ENCODE measurements at regions not wholly inside any gene's neighbourhood (a gene's known extent, or its start where the extent isn't known, plus 50 kb on each side); places are given as distances from the start of the nearest gene placed in this dataset.
"Not testable (repeated sequence)": the region's sequence is repeated elsewhere in the genome, so short reads cannot be mapped to it uniquely, and the experiment has no call there.

DNA sequence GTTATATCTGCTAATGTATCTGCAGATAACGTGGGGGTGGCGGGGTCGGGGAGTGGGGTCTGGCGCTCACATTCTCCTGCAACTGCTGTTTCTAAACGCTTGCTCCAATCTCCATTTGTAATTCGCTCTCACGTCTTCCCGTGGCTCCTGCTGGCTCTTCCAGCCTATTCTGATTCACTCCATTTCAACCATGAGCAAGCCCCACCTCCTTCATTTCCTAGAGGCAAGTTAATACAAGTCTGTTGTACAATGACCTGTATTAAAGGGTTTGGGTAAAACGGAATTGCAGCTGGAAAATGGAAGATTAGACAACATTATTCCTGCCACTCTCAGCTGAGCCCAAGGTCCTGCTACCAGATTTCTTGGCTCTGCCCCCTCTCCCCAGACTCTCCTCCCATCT lies 132.3 kb downstream of the CSNK2A3 start:
- no peak for DNase-seq (ENCODE audit: low read depth)

DNA sequence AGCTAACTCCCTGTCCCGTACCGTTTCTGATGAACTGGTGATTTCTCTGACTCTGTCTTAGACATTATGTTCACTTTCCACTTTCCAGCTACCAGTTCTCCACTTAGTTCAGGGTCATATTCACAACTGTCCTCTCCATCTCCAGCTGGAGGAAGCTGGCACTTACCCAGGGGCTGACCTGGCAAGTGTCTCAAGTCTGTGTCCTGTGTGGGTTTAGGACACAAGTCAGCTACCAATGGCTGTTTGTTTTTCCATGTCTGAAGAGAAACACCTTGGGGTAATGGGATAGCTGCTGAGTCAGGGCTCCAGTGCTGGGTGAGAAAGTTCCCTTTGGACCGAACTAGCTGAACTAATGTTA lies 134.4 kb downstream of the CSNK2A3 start:
- DNase-seq (ENCODE audit: low read depth): no peak

DNA sequence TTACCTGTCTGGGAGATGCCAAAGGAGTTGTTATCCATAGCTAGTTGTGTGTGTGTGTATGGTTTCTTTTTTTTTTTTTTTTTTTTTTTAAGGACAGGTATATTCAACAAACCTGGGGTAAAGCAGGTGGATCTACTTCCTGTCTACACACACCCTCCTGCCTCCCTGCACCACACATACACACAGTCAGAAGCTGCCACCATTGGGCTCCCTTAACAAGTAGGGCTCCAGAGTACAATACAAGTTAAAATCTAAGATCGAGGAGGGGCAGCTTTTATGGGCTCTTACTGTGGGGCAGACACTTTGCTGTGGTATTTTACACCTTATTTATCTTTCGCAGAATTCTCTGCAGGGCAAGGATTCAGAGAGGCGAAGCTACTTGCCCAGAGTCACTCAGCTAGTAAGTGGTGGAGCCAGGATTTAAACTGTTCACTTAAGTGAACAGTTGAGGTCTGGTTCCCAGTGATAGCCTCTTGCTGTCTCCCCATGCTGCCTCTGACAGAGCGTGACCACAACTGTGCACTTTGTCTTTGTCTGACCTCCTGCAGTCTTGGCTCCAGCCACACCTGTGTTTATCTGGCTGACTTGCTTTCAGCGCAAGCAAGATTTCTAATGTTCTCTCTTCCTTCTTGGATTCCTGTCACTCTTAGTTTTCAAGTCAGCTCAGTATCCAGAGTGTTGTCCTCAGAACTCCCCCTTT lies 135.0 kb downstream of the CSNK2A3 start:
- no peak for DNase-seq (ENCODE audit: low read depth)

DNA sequence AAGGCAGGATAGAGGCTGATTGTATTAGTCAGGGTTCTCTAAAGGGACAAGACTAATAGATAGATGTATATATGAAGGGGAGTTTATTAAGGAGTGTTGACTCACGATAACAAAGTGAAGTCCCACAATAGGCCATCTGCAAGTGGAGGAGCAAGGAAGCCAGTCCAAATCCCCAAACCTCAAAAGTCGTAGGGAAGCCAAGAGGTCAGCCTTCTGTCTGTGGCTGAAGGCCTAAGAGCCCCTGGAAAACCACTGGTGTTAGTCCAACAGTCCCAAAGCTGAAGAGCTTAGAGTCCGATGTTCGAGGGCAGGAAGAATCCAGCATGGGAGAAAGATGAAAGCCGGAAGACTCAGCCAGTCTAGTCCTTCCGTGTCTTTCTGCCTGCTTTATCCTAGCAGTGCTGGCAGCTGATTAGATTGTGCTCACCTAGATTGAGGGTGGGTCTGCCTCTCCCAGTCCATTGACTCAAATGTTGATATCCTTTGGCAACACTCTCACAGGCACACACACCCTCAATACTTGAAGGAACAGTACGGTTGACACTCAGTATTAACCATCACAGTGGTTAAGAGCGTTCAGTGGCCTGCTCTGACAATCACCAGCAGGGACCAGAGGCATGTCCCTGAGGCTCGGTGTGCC lies 135.6 kb downstream of the CSNK2A3 start:
- no peak for DNase-seq (ENCODE audit: low read depth)

DNA sequence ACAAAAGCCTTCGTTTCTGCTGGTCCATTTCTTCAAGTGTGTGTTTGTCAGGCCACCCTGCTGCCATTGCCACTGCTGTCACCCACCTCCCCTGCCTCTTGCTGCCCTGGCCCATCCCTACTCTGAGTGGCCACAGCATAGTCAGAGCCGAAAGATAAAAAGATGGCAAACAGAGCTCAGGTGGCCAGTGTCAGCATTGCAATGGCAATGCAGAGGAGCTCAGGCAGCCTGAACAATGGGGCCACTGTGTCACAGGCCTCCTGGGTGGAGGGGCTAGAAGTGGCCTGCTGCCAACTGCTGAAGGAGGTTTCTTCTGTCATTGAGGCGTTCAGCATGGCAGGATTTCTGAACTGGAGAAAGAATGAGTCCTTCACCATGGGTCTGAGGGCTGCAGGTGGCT lies 137.1 kb downstream of the CSNK2A3 start:
- no peak for DNase-seq (ENCODE audit: low read depth)

DNA sequence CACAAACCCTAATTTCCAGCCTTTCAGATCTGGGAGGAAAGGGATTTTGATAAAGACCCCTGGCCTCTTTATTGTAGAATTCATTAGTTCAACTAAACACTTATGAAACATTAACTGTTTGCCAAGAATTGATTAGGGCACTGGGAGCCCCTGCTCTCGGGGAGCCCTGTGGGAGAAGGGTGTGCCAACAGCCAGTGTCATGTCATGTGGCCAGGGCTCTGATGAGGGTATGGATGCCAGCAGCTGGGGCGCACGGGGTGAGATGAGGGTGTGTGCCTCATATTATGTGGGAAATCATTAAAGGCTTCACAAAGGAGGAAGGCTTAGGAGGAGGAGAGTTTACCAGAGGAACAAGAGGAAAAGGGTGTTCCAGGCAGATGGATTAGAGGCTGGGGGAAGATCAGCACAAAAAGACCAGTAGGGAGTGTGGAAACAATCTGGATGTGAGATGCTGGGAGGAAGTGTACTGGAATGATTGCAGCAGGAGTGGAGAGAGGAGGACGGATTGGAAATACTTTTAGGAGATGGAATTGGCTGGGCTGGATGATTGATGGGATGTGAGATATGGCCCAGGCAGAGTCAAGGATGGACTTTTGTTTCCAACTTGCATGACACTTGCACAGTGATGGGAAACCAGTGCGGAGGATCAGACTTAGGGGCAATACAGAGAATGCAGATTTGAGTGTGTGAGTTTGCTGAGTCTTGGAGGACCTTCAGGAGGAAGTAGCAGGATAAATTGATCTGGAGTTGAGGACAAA lies 137.8 kb downstream of the CSNK2A3 start:
- DNase-seq (ENCODE audit: low read depth): no peak

DNA sequence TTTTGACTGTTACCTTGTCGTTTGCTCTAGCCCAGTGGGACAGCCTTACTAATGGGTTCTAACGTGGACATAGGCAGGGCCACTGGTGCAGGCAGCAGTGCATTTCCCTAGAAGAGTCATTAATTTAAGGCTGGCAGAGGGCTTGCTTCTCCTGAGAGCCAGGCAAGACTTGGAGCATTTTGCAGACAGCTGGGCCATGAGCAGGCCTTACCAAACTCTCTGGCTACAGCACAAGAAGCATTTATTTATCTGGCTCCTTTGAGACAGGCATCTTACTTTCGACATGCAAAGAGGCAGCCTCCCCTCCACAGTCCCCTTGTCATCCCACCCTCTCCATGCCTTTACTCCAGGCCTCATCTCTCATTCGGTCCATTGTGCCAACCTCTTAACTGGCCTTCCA lies 139.9 kb downstream of the CSNK2A3 start:
- DNase-seq (ENCODE audit: low read depth): no peak

DNA sequence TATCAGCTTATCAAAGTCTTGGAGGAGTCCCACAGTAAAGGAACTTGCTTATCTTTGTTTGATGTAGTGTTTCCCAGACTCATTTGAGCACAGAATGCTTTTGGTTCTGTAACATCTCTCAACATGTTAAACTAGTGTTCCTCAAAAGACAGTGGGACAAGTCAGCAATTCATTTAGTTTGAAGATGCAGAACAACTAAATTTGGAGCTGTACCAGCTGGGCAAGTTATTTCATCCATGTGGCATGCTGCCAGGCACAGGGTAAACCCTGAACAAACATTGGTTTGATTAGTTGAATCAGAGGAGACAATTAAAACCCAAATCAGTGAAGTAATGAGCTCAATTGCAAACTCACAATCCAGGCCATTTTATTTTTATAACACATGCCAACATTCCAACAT lies 141.2 kb downstream of the CSNK2A3 start:
- no peak for DNase-seq (ENCODE audit: low read depth)

DNA sequence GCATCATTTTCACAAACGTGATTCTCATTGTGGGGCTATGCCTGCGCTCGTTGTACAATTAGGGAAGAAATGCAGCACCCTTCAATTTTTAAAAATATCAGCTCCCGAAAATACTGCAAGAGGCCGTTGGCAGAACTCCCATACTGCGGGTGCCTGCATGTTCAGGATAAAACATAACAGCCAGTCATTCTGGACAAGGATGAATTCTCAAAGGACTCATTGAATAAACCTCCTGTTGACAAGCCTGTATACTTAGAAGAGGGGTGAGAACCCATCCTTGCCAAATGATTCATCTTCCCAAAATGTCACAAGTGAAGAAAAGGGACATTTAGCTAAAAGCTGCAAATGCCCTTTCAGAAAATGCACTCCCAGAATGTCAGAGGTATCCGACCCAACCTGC lies 141.9 kb downstream of the CSNK2A3 start:
- DNase-seq (ENCODE audit: low read depth): no peak

DNA sequence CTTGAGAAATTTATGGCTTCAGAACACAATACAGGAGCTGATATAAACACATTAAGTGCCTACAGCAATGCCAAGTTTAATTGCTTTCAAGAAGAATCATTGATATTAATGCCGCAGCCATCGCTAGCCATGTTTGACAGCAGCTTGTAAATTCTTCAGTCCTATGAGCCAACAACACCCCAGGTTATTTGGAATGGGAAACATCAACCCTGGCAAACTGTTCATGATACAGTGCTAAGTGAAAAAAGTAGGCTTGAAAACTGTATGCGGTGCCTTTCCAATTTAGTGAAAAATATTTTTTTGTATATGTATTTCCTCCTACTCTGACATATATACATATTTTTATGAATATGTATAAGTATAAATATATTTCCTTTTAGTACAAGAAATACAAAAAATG lies 142.6 kb downstream of the CSNK2A3 start:
- DNase-seq (ENCODE audit: low read depth): no peak

DNA sequence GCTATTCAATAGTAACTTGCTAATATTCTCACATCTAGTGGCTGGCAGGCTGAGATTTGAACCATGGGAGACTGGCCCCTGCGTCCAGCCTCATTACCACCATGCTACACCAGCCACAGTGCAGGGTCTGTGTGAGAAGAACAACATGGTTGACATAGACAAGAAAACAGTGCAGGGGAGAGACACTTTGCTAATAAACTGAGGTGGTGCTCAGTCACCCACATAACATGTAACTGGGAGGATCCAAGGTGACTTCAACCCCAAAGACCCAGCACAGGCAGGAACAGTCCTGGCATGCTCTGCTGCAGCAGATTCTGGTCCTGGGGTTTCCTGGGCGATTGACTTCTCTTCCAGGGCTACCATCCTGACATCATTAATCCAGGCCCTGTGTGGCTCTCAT lies 143.1 kb downstream of the CSNK2A3 start:
- no peak for DNase-seq (ENCODE audit: low read depth)

DNA sequence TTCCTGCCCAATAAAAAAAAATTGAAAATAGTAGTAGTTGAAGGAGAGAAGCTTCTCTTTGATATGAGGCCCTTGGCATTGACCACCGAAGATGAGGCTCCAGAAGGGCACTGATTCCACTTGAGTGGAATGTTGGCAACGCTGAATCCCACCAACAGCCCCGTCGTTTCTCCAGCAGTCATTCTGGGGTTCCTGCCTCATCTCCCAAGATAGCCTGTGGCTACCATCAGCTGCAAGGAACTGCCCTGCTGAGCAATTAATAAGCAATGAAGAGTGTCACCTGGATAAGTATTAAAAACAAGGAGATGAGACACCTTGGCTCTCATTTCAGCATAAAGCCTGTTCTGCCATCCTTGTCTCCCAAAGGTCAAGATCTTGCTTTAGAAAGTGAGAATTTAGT lies 144.1 kb downstream of the CSNK2A3 start:
- no peak for DNase-seq (ENCODE audit: low read depth)

DNA sequence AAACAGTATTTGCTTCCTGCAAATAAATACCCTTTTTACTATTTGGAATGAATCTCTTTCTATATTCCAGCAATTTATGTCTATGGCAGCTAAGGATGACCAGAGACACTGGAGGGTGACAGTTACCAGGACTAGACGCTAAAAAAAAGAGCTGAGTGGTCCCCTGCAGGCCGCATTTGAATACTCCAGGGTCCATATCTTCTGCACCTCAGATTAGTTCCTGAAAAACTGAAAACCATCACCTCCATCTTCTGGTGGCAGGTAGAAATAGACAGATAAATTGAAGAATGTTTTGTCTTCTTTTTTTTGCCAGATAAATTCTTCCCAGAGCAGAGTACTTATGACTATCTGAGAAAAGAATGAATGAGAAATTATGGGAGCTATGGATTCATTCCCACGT lies 145.6 kb downstream of the CSNK2A3 start:
- DNase-seq (ENCODE audit: low read depth): no peak

DNA sequence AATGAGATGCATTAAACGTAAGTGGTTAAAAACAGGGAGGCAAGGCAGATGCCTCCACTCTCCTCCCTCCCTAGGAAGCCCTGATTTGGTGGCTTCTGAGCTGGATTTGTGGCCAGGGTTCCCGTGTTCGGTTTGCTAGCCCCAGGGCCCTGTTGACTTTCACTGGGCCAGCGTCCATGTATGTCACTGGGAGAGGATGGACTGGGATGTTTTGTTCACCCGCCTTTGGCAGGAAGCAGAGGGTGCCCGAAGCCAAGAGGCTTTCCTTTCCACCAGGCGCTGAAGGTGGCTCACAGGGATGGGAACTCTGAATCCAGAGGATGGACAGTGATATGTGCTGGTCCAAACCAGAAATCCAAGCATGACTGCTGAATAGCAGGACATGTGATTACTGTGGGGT lies 146.6 kb downstream of the CSNK2A3 start:
- DNase-seq (ENCODE audit: low read depth): no peak

DNA sequence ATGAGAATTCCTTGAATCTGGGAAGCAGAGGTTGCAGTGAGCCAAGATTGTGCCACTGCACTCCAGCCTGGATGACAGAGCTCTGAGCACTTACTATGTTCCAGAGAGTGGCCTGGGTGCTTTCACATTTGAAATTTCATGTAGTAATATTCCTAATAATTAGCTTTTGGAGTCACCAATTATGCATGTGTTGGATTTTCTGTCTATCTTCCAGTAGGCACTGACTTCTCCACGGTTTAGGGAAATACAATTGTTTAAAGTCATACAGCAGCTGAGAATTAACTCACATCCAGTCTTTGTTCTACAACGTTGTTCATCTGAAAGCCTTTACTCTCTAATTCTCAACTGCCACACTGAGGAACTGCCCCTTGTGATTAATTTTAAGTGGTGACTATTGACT lies 150.2 kb downstream of the CSNK2A3 start:
- DNase-seq (ENCODE audit: low read depth): no peak

DNA sequence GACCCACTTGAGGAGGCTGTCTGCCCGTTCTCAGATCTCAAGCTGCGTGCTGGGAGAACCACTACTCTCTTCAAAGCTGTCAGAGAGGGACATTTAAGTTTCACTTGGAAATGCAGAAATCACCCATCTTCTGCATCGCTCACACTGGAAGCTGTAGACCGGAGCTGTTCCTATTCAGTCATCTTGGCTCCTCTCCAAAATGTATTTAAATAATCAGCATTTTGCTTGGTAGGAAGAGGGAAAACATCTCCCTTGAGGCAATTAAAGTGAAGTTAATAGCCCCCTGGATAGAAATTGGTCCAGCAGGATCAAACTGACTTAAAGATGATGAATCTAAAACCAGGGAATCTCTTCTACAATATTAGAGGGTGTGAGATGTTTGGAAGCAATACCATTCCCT lies 151.7 kb downstream of the CSNK2A3 start:
- DNase-seq (ENCODE audit: low read depth): not testable (repeated sequence)

DNA sequence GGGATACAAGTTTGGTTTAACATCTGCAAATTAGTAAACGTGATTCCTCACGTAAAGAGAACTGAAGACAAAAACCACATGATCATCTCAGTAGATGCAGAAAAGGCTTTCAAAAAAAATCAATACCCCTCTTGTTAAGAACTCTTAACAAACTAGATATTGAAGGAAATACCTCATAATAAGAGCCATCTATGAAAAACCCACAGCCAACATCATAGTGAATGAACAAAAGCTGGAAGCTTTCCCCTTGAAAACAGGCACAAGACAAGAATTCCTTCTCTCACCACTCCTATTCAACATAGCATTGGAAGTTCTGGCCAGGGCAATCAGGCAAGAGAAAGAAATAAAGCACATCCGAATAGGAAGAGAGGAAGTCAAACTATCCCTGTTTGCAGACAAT lies 160.5 kb downstream of the CSNK2A3 start:
- no peak for DNase-seq (ENCODE audit: low read depth)

DNA sequence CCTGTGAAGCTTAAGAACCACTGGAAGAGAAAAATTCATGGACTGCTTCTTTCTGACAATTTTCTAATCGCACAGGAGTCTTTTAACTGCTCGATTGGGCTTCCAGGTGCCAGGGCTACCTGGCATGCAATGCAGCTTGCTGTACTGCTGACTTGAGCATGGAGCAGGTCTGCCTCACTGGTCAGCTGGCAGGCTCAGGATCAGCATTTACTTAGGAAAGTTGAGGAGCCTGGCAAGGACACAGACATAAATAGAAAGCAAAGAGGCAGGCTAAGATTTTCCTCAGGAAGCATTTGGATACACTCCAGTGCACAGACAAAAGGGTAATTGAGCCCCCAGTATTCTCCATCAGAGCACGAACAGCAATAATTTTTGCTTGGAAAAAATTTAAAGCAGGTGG lies 163.5 kb downstream of the CSNK2A3 start:
- no peak for DNase-seq (ENCODE audit: low read depth)

DNA sequence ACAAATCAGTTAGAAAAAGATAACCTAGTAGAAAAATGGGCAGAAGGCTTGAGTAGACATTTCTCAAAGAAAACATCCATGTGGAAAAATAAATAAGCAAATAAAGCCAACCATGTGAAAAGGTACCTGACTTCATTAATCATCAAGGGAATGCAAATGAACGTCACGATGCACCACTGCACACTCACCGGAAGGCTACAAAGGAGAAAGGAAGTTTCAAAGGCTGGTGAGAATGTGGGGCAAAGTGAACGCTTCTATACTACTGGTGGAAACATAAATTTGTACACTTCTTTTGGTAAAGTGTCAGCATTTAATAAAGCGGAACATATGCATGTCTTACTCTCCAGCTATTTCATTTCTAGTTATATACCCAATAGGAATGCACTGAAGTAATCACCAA lies 166.8 kb downstream of the CSNK2A3 start:
- DNase-seq (ENCODE audit: low read depth): no peak

DNA sequence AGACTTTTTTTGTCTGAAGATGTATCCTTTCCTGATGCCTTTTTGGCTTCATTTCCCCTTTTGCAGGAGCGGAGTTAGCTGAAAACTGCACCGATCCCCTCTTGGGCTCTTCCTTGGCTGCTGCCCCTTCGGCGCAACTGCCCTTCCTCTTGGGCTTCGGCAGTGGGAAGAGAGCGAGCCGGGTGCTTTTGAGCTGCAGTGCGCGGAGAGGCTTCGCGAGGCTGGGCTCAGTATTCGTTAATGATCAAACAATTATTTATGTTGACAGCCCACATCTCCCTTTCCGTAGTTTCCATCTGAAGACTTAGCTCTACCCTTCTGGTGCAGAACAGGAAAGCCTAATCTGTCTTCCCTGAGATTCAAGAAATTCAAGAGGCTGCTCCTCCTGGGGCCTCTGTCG lies 170.8 kb downstream of the CSNK2A3 start:
- DNase-seq (ENCODE audit: low read depth): no peak

DNA sequence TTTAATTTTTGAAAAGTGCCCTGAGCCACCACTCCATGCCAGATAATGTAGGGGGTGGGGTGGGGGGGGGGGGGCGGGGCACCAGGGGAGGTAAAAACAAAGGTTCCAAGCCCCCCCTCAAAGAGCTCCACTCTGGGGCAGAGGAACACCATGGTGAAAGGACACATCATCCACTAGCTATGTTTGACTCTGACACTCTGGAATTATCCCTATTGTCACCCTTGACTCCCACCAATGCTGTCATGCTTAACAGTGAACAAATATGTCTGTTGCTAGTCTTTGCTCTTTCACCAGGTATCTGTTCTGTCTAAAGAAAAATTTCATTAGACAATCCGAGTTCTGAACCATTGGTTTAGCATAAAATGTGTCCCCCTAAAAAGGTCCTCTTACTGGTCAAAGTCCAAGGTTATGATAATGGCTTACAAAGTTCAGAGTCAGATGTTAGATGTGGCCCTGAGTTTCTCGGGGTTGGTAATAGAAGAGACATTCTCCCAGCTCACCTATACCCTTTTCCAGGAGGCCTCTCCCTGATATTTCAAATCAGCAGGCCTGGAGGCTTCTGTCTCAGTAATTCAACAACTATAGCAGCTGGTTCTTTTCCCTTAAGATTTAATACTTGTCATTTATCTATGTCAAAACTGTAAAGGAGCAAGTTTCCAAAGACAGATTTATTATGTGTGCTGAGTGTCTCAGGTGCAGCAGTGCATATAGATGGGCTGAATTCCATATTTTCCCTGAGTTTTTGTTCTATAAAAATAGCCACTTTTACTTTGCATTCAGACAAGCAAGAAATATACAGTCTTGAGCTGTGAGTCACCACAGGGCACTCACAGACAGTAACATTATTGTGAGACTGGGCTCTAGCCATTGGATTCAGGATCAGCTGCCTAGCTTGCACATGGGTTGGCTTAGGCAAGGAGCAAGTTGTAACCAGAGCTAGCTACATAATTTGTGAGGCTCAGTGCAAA lies 174.1 kb downstream of the CSNK2A3 start:
- no peak for DNase-seq (ENCODE audit: low read depth)

DNA sequence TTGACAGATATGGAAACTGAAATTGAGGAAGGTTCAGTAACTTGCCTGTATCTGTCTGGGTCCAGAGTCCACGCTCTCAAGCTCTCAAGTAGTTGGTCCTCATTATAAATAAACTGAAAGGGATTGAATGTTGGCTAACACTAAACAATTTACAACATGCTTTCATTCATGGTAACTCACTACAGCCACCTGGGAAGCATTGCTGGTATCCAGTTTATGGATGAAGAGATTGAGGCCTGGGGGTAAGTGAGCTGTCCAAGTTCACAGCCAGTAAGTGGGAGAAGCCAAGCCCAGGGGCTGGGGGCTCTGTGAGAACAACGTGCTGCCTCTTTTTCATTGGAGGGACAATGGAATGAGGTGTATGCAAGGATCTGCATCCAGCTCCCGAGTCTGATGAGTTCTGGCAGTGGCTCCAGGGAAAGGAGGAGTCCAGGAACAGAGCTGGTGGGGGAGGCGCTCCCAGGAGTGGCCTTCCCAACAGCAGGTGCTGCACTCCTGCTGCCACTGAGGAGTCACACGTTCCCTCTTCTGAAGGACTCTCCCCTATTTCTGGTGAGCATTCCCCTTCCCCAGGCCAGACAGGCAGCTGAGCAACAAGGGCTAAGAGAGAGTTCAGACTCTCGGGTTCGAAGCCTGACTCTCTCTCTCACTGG lies 175.8 kb downstream of the CSNK2A3 start:
- DNase-seq (ENCODE audit: low read depth): no peak
